ENCODE measurements at regions not wholly inside any gene's neighbourhood (a gene's known extent, or its start where the extent isn't known, plus 50 kb on each side); places are given as distances from the start of the nearest gene placed in this dataset.
"Not testable (repeated sequence)": the region's sequence is repeated elsewhere in the genome, so short reads cannot be mapped to it uniquely, and the experiment has no call there.

- DNase-seq (ENCODE audit: low spot score), result not testable (repeated sequence)
These were observed 95.6 kb upstream of the CHD2 start for GRCh38 chr15:92804610-92804936.

GRCh38 chr15:92805080-92805690, 94.9 kb upstream of the CHD2 start:
- no peak for DNase-seq (ENCODE audit: low spot score)

GRCh38 chr15:92806171-92806570, 94.0 kb upstream of the CHD2 start:
- DNase-seq (ENCODE audit: low spot score), result not testable (repeated sequence)

- DNase-seq (ENCODE audit: low spot score), result no peak
These were observed 93.4 kb upstream of the CHD2 start for GRCh38 chr15:92806763-92807162.

GRCh38 chr15:92807971-92808571, 92.1 kb upstream of the CHD2 start:
- no peak for DNase-seq (ENCODE audit: low spot score)

- no peak for DNase-seq (ENCODE audit: low spot score)
These were observed 91.5 kb upstream of the CHD2 start for GRCh38 chr15:92808598-92809063.

GRCh38 chr15:92809064-92809879, 90.9 kb upstream of the CHD2 start:
- peak; percentile 96 for DNase-seq (ENCODE audit: low spot score)

- peak; percentile 82 for DNase-seq (ENCODE audit: low spot score)
These were observed 90.2 kb upstream of the CHD2 start for GRCh38 chr15:92809880-92810361.

- no peak for DNase-seq (ENCODE audit: low spot score)
These were observed 89.5 kb upstream of the CHD2 start for GRCh38 chr15:92810418-92811138.

GRCh38 chr15:92811148-92811913, 88.8 kb upstream of the CHD2 start:
- no peak for DNase-seq (ENCODE audit: low spot score)

- no peak for DNase-seq (ENCODE audit: low spot score)
These were observed 87.9 kb upstream of the CHD2 start for GRCh38 chr15:92812271-92812670.

- DNase-seq (ENCODE audit: low spot score), result no peak
These were observed 86.6 kb upstream of the CHD2 start for GRCh38 chr15:92813485-92813884.

GRCh38 chr15:92817339-92817886, 82.7 kb upstream of the CHD2 start:
- DNase-seq (ENCODE audit: low spot score), result no peak

- DNase-seq (ENCODE audit: low spot score), result no peak
These were observed 81.4 kb upstream of the CHD2 start for GRCh38 chr15:92818651-92819277.

- DNase-seq (ENCODE audit: low spot score), result no peak
These were observed 80.6 kb upstream of the CHD2 start for GRCh38 chr15:92819278-92820235.

- DNase-seq (ENCODE audit: low spot score), result peak; percentile 95
These were observed 79.7 kb upstream of the CHD2 start for GRCh38 chr15:92820236-92821021.

GRCh38 chr15:92821491-92822116, 78.5 kb upstream of the CHD2 start:
- no peak for DNase-seq (ENCODE audit: low spot score)

Measured in globus pallidus (tissue), 1 donor.